Liver (tissue), 3 donors: ENCODE measurements at regions not wholly inside any gene's neighbourhood (a gene's known extent, or its start where the extent isn't known, plus 50 kb on each side); places are given as distances from the start of the nearest gene placed in this dataset.

Source experiments
- ATF3 ChIP-seq: IDR thresholded peaks from 2 replicates; pipeline ENCODE4 v1.6.1; 2016; ENCODE audit warnings: antibody characterized with exemption
- CTCF ChIP-seq: fragments of 150-350 bp; IDR thresholded peaks from 2 replicates; pipeline ENCODE4 v1.5.1; 2017; ENCODE audit warnings: improper control_type of control experiment, low read depth, low read length; ENCODE audit not compliant: missing input control
- JUND ChIP-seq, 2 donors: IDR thresholded peaks; 2 replicates each; pipeline ENCODE4 v1.6.1; 2016; ENCODE audit warnings: antibody characterized with exemption in 2 of 2
- REST ChIP-seq: IDR thresholded peaks from 2 replicates; pipeline ENCODE4 v1.6.1; 2016; ENCODE audit warnings: antibody characterized with exemption, mild to moderate bottlenecking
- SP1 ChIP-seq: IDR thresholded peaks from 2 replicates; pipeline ENCODE4 v1.6.1; 2018; ENCODE audit warnings: antibody characterized with exemption, mild to moderate bottlenecking
- TAF1 ChIP-seq: conservative IDR thresholded peaks from 2 replicates; pipeline ENCODE4 v1.6.1; 2016; ENCODE audit warnings: antibody characterized with exemption, mild to moderate bottlenecking
- YY1 ChIP-seq: IDR thresholded peaks from 2 replicates; pipeline ENCODE4 v1.6.1; 2016; ENCODE audit warnings: antibody characterized with exemption, mild to moderate bottlenecking
- ZBTB33 ChIP-seq: IDR thresholded peaks from 2 replicates; pipeline ENCODE4 v1.6.1; 2016; ENCODE audit warnings: antibody characterized with exemption
- donor health status: healthy.
- donor health status: healthy.

GRCh38 chr2:72028996-72029395, 118.7 kb downstream of the CYP26B1 start:
- no peak for TF ChIP-seq CTCF
- no peak for TF ChIP-seq REST
- no peak for TF ChIP-seq JUND (IDR thresholded peaks at IDR 0.05)
- no peak for TF ChIP-seq TAF1
- no peak for TF ChIP-seq ATF3
- TF ChIP-seq YY1 = no peak
- TF ChIP-seq ZBTB33 = no peak
- TF ChIP-seq SP1 = no peak
